Prostate gland (tissue), 2 donors: ENCODE measurements at regions not wholly inside any gene's neighbourhood (a gene's known extent, or its start where the extent isn't known, plus 50 kb on each side); places are given as distances from the start of the nearest gene placed in this dataset.

Experiments used
- DNase-seq: peaks from one replicate; pipeline ENCODE4 v3.0.0-alpha.2; 2019; ENCODE audit warnings: low spot score
- H3K27ac ChIP-seq, 2 donors: fragments of 200-600 bp; sonication (generic); 2 replicates each; pipeline ENCODE4 v1.5.1; 2017 to 2019
- H3K27me3 ChIP-seq: fragments of 200-600 bp; sonication (generic); replicated peaks from 2 replicates; pipeline ENCODE4 v1.5.1; 2019; ENCODE audit not compliant: insufficient read depth
- H3K36me3 ChIP-seq, 2 donors: fragments of 200-600 bp; sonication (generic); 1 replicate in 1 of 2; 2 replicates in 1 of 2; pipeline versions ENCODE4 v1.5.1 to v1.8.1; 2017 to 2019
- H3K4me1 ChIP-seq: fragments of 200-600 bp; sonication (generic); replicated peaks from 2 replicates; pipeline ENCODE4 v1.5.1; 2019
- H3K4me3 ChIP-seq, 2 donors: fragments of 200-600 bp; sonication (generic); 2 replicates each; pipeline ENCODE4 v1.5.1; 2017 to 2019
- H3K9me3 ChIP-seq: fragments of 200-600 bp; sonication (generic); 2 replicates; pipeline ENCODE4 v1.5.1; 2017
- CTCF ChIP-seq, 4 experiments: fragments of 200-600 bp in 2 of 4; fragments of 450-650 bp in 2 of 4; sonication (generic) in 2 of 4; IDR thresholded peaks; 1 replicate in 3 of 4; 2 replicates in 1 of 4; pipeline ENCODE4 v1.5.1; 2016 to 2019; ENCODE audit warnings: antibody characterized with exemption in 4 of 4, mild to moderate bottlenecking in 2 of 4, moderate library complexity in 2 of 4
- POLR2A ChIP-seq: fragments of 450-650 bp; IDR thresholded peaks from one replicate; pipeline ENCODE4 v1.6.1; 2016; ENCODE audit warnings: antibody characterized with exemption, mild to moderate bottlenecking
- POLR2AphosphoS5 ChIP-seq: sonication (generic); formaldehyde crosslinking; IDR thresholded peaks from one replicate; pipeline ENCODE4 v1.6.1; 2017; ENCODE audit warnings: antibody characterized with exemption
- WGBS: methylation state at CpG from one replicate; pipeline ENCODE4 v1.1.5; 2018; 5-methylcytosine and 5-hydroxymethylcytosine counted together
- intact Hi-C: fragments of 100-400 bp; cut with DNase I; formaldehyde crosslinking; loops from one replicate; pipeline ENCODE4 v1.14.2; 2022

GRCh38 chr3:43858294-43858701 is 167.6 kb downstream of the ABHD5 start:
- peaks cover 9% of the 10 kb centered on the region for H3K27me3 ChIP-seq
- H3K36me3 ChIP-seq = no peaks in the 10 kb centered on the region
- no peaks in the 10 kb centered on the region for H3K9me3 ChIP-seq
- no peak overlapping the region for H3K4me3 ChIP-seq
- H3K4me1 ChIP-seq = no peaks in the 10 kb centered on the region
- 17% methylated on average over 14 of the region's 14 CpGs for WGBS
- intact Hi-C loops = no loop called here
- TF ChIP-seq CTCF (IDR thresholded peaks at IDR 0.05) (no peak), POLR2AphosphoS5 (no peak), POLR2A (no peak)
- H3K27ac ChIP-seq = no peak overlapping the region
- DNase-seq = no peak

- DNase-seq = no peak
- intact Hi-C loops = no loop called here
- WGBS = 100% methylated on average over 2 of the region's 3 CpGs
- Histone ChIP-seq H3K27me3 (peaks cover 9% of the 10 kb centered on the region), H3K27ac (no peak overlapping the region), H3K4me3 (no peak overlapping the region), H3K9me3 (no peaks in the 10 kb centered on the region), H3K36me3 (no peaks in the 10 kb centered on the region), H3K4me1 (no peaks in the 10 kb centered on the region)
- TF ChIP-seq CTCF (IDR thresholded peaks at IDR 0.05) (no peak), POLR2A (no peak), POLR2AphosphoS5 (no peak)
Measured at GRCh38 chr3:43859766-43860165, 169.0 kb downstream of the ABHD5 start.

GRCh38 chr3:43861635-43862034 is 170.9 kb downstream of the ABHD5 start:
- no peaks in the 10 kb centered on the region for H3K36me3 ChIP-seq
- H3K4me1 ChIP-seq = no peaks in the 10 kb centered on the region
- no peak for TF ChIP-seq CTCF (IDR thresholded peaks at IDR 0.05)
- H3K4me3 ChIP-seq = no peak overlapping the region
- no peak overlapping the region for H3K27ac ChIP-seq
- 95% methylated on average over 3 of the region's 3 CpGs for WGBS
- no peaks in the 10 kb centered on the region for H3K9me3 ChIP-seq
- no peak for DNase-seq
- intact Hi-C loops = no loop called here
- H3K27me3 ChIP-seq = peaks cover 5% of the 10 kb centered on the region

GRCh38 chr3:43862470-43862869 is 171.7 kb downstream of the ABHD5 start:
- peaks cover 5% of the 10 kb centered on the region for H3K27me3 ChIP-seq
- DNase-seq = no peak
- TF ChIP-seq CTCF (IDR thresholded peaks at IDR 0.05) = no peak
- TF ChIP-seq POLR2A = no peak
- TF ChIP-seq POLR2AphosphoS5 = no peak
- no peak overlapping the region for H3K27ac ChIP-seq
- no peaks in the 10 kb centered on the region for H3K4me1 ChIP-seq
- intact Hi-C loops = no loop called here
- no peaks in the 10 kb centered on the region for H3K9me3 ChIP-seq
- no peaks in the 10 kb centered on the region for H3K36me3 ChIP-seq
- WGBS = 88% methylated on average over 4 of the region's 4 CpGs
- no peak overlapping the region for H3K4me3 ChIP-seq

GRCh38 chr3:43862992-43863805 is 172.5 kb downstream of the ABHD5 start:
- intact Hi-C loops = no loop called here
- no peak for DNase-seq
- H3K4me1 ChIP-seq = no peaks in the 10 kb centered on the region
- H3K27ac ChIP-seq = no peak overlapping the region
- H3K9me3 ChIP-seq = no peaks in the 10 kb centered on the region
- no peak overlapping the region for H3K4me3 ChIP-seq
- no peaks in the 10 kb centered on the region for H3K36me3 ChIP-seq
- peaks cover 5% of the 10 kb centered on the region for H3K27me3 ChIP-seq
- WGBS = 90% methylated on average over 8 of the region's 8 CpGs
- TF ChIP-seq POLR2AphosphoS5 = no peak
